CD4-positive, alpha-beta T cell (primary cell): ENCODE measurements at regions not wholly inside any gene's neighbourhood (a gene's known extent, or its start where the extent isn't known, plus 50 kb on each side); places are given as distances from the start of the nearest gene placed in this dataset.

Experiments
- ATAC-seq: fragments of 200-7000 bp; cut with Tn5 transposase; one replicate; pipeline ENCODE4 v1.10.0; 2022; ENCODE audit warnings: mild to moderate bottlenecking; ENCODE audit not compliant: poor library complexity
- CTCF ChIA-PET: fragments of 350-600 bp; sonication (Branson Sonifier 250); formaldehyde crosslinking; loops from one replicate; lab custom pipeline; 2021; ENCODE audit warnings: antibody characterized with exemption, inconsistent platforms; lab: Charles Lee
- POLR2A ChIA-PET: fragments of 350-600 bp; sonication (Branson Sonifier 250); formaldehyde crosslinking; loops from one replicate; lab custom pipeline; 2021; ENCODE audit warnings: antibody characterized with exemption, inconsistent platforms; lab: Charles Lee
- DNase-seq, 14 experiments: peaks; one replicate each; pipeline ENCODE4 v3.0.0-alpha.2; 2013 to 2020; ENCODE audit warnings: mixed read lengths in 2 of 14
- H3K27ac ChIP-seq, 2 donors: one replicate each; pipeline versions ENCODE4 v1.5.1 to v1.7.0; 2013; ENCODE audit warnings: low read length in 2 of 2, low read depth in 1 of 2, mild to moderate bottlenecking in 1 of 2
- H3K27me3 ChIP-seq, 2 experiments: 1 replicate in 1 of 2; 2 replicates in 1 of 2; pipeline versions ENCODE4 v1.6.1 to v1.7.0; 2013; ENCODE audit warnings: low read length in 2 of 2, control low read depth in 1 of 2, mild to moderate bottlenecking in 1 of 2, moderate library complexity in 1 of 2; ENCODE audit not compliant: insufficient read depth in 2 of 2, control insufficient read depth in 1 of 2
- H3K36me3 ChIP-seq: one replicate; pipeline ENCODE4 v1.6.1; 2013; ENCODE audit warnings: low read length, control low read depth; ENCODE audit not compliant: insufficient read depth
- H3K4me1 ChIP-seq: one replicate; pipeline ENCODE4 v1.6.1; 2013; ENCODE audit warnings: low read length, control low read depth; ENCODE audit not compliant: insufficient read depth
- H3K4me3 ChIP-seq: one replicate; pipeline ENCODE4 v1.5.1; 2013; ENCODE audit warnings: mild to moderate bottlenecking, low read length, moderate library complexity
- H3K9me3 ChIP-seq, 2 experiments: 1 replicate in 1 of 2; 2 replicates in 1 of 2; pipeline versions ENCODE4 v1.6.1 to v1.7.0; 2013; ENCODE audit warnings: low read length in 2 of 2, mild to moderate bottlenecking in 2 of 2, control low read depth in 1 of 2, moderate library complexity in 1 of 2; ENCODE audit not compliant: control insufficient read depth in 1 of 2, insufficient read depth in 1 of 2
- H3K27ac Mint-ChIP-seq: one replicate; pipeline ENCODE4 v1.8.0; 2020; ENCODE audit warnings: mixed read lengths
- H3K27me3 Mint-ChIP-seq: one replicate; pipeline ENCODE4 v1.8.0; 2021; ENCODE audit warnings: mixed read lengths
- H3K36me3 Mint-ChIP-seq: one replicate; pipeline ENCODE4 v1.8.0; 2021; ENCODE audit warnings: low read depth, mixed read lengths
- H3K4me1 Mint-ChIP-seq: one replicate; pipeline ENCODE4 v1.8.0; 2021; ENCODE audit warnings: low read depth, mixed read lengths
- H3K4me3 Mint-ChIP-seq: one replicate; pipeline ENCODE4 v1.8.0; 2020; ENCODE audit warnings: mild to moderate bottlenecking, mixed read lengths
- H3K9me3 Mint-ChIP-seq: one replicate; pipeline ENCODE4 v1.8.0; 2020; ENCODE audit warnings: mixed read lengths
- CTCF ChIP-seq: fragments of 200-600 bp; IDR thresholded peaks from one replicate; pipeline ENCODE4 v1.8.0; 2022; ENCODE audit warnings: antibody characterized with exemption, mild to moderate bottlenecking
- intact Hi-C, 2 experiments: fragments of 100-400 bp; cut with DNase I in 1 of 2; cut with micrococcal nuclease in 1 of 2; formaldehyde crosslinking; loops; one replicate each; pipeline versions ENCODE4 v1.15.1 to v1.9.0; 2023 to 2025; cut with DNase I, micrococcal nuclease

GRCh38 chrX:129000797-129001196 is 522.5 kb downstream of the SMARCA1 start:
- H3K4me1 Mint-ChIP-seq = no peaks in the 10 kb centered on the region

GRCh38 chrX:129000018-129000417 is 523.3 kb downstream of the SMARCA1 start:
- intact Hi-C loops = no loop called here
- DNase-seq (no peak), ATAC-seq (no peak)
- Histone ChIP-seq H3K27me3 (no peaks in the 10 kb centered on the region), H3K4me3 (no peak overlapping the region), H3K4me1 (no peaks in the 10 kb centered on the region), H3K9me3 (no peaks in the 10 kb centered on the region), H3K36me3 (no peaks in the 10 kb centered on the region), H3K27ac (no peak overlapping the region)
- Mint-ChIP-seq H3K27me3 (no peaks in the 10 kb centered on the region), H3K4me3 (no peak overlapping the region), H3K4me1 (no peaks in the 10 kb centered on the region), H3K36me3 (no peaks in the 10 kb centered on the region), H3K27ac (no peak overlapping the region), H3K9me3 (no peaks in the 10 kb centered on the region)
- CTCF ChIA-PET = no interaction called here
- POLR2A ChIA-PET = no interaction called here
- TF ChIP-seq CTCF = no peak

More at GRCh38 chrX:129000797-129001196, 522.5 kb downstream of the SMARCA1 start:
- Histone ChIP-seq H3K9me3 (no peaks in the 10 kb centered on the region), H3K36me3 (no peaks in the 10 kb centered on the region), H3K4me1 (no peaks in the 10 kb centered on the region), H3K4me3 (no peak overlapping the region), H3K27ac (no peak overlapping the region), H3K27me3 (no peaks in the 10 kb centered on the region)
- CTCF ChIA-PET = no interaction called here
- Mint-ChIP-seq H3K27ac (no peak overlapping the region), H3K27me3 (no peaks in the 10 kb centered on the region), H3K4me3 (no peak overlapping the region), H3K36me3 (no peaks in the 10 kb centered on the region), H3K9me3 (no peaks in the 10 kb centered on the region)
- POLR2A ChIA-PET = no interaction called here
- no peak for DNase-seq
- TF ChIP-seq CTCF = no peak
- no peak for ATAC-seq
- intact Hi-C loops = no loop called here

GRCh38 chrX:128992107-128992971 is 531.0 kb downstream of the SMARCA1 start:
- intact Hi-C loops = no loop called here
- H3K27me3 Mint-ChIP-seq = no peaks in the 10 kb centered on the region
- CTCF ChIA-PET = no interaction called here
- no peaks in the 10 kb centered on the region for H3K9me3 Mint-ChIP-seq
- ATAC-seq (no peak), DNase-seq (no peak)
- H3K27ac Mint-ChIP-seq = no peak overlapping the region
- no peak overlapping the region for H3K4me3 Mint-ChIP-seq
- Histone ChIP-seq H3K27ac (no peak overlapping the region), H3K4me1 (no peaks in the 10 kb centered on the region), H3K9me3 (peaks cover 0 to 4% of the 10 kb centered on the region in 2 experiments), H3K4me3 (no peak overlapping the region), H3K36me3 (no peaks in the 10 kb centered on the region), H3K27me3 (no peaks in the 10 kb centered on the region)
- POLR2A ChIA-PET = no interaction called here
- TF ChIP-seq CTCF = no peak
- H3K36me3 Mint-ChIP-seq = no peaks in the 10 kb centered on the region
- H3K4me1 Mint-ChIP-seq = no peaks in the 10 kb centered on the region
